ENCODE measurements at regions not wholly inside any gene's neighbourhood (a gene's known extent, or its start where the extent isn't known, plus 50 kb on each side); places are given as distances from the start of the nearest gene placed in this dataset.

DNA sequence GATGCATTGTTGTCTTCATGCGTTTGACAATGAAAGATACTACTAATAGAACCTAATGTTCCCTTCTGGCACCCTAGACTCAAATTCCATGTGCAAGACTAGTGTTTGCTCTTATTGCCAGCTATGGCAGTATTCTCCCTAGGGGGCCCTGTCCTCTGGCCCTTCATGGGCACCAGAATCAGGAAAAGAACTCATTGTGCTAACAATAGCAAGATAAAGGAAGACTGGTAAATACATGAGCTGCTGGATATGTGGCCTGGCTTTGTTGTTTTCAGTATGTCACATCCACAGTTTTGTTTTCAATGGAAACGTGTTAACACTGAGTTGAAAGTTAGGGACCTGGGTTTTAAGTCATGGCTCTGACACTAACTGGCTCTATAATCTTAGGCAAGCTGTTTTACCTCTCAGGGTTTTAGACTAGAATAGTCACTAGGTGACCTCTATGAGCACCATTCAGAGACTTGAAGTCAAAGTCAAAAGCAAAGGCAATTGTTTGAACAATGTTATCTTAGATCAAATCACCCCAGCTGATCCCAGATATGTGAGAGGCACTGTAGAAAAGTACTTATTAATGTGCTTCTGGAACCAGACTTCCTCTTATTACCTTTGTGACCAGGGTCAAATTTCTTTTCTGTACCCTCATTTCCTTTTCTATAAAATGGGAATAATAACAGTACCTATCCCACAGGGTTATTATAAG, 253.7 kb upstream of the DIAPH2 start:
- H2AFZ ChIP-seq (ENCODE audit: low read length), result no peak overlapping the region
- BruUV-seq (replicated peaks), result no TSS peak
- H4K20me1 ChIP-seq (ENCODE audit: insufficient read depth, low read length), result no peaks in the 10 kb centered on the region
- no peak for DNase-seq (ENCODE audit: low spot score)
- no peak overlapping the region for H3K4me3 ChIP-seq (replicated peaks in 1 of 3; ENCODE audit: insufficient read depth in 1 of 3, low read depth in 2 of 3, low read length in 3 of 3)
- ChIA-PET POLR2A (no interaction called here), CTCF (ENCODE audit: low intra/inter-chr PET ratio, low total read pairs) (no interaction called here)
- no peak overlapping the region for H3K4me2 ChIP-seq (ENCODE audit: low read depth, low read length)
- H3K27me3 ChIP-seq (ENCODE audit: control insufficient read depth in 1 of 2, insufficient read depth in 2 of 2, low read length in 2 of 2), result no peaks in the 10 kb centered on the region
- no peak overlapping the region for H3K9ac ChIP-seq (ENCODE audit: insufficient read depth, low read depth, low read length)
- FAIRE-seq, result no peak
- H3K36me3 ChIP-seq (replicated peaks in 1 of 2; ENCODE audit: control insufficient read depth in 1 of 2, insufficient read depth in 2 of 2, low read length in 2 of 2), result no peaks in the 10 kb centered on the region
- in situ Hi-C loops (cut with HindIII; ENCODE audit: extremely low pct_ligation_motif_present, low pct_unique_long_range_greater_than_20kb) (no loop called here), intact Hi-C loops (cut with micrococcal nuclease; ENCODE audit: unreplicated experiment) (no loop called here)
- H3K4me1 ChIP-seq (ENCODE audit: insufficient read depth, low read length), result no peaks in the 10 kb centered on the region
- no peak for ATAC-seq
- no peak for TF ChIP-seq ATF5 (CRISPR knock-in tag; IDR thresholded peaks at IDR 0.05; ENCODE audit: low read depth)
- TF ChIP-seq ZNF329 (CRISPR knock-in tag; IDR thresholded peaks at IDR 0.05; ENCODE audit: low read depth), result no peak
- no peak for TF ChIP-seq IKZF1 (IDR thresholded peaks at IDR 0.05)
- no peak for TF ChIP-seq HES4 (CRISPR knock-in tag; IDR thresholded peaks at IDR 0.05; ENCODE audit: borderline replicate concordance)
- TF ChIP-seq DZIP1 (CRISPR knock-in tag; IDR thresholded peaks at IDR 0.05), result no peak
- no peak for TF ChIP-seq ZBTB2 (CRISPR knock-in tag; IDR thresholded peaks at IDR 0.05; ENCODE audit: low read depth)
- no peak for TF ChIP-seq KLF13 (CRISPR knock-in tag; IDR thresholded peaks at IDR 0.05)
- TF ChIP-seq PHF21A (CRISPR knock-in tag; IDR thresholded peaks at IDR 0.05), result no peak
- TF ChIP-seq, protein P1, sequence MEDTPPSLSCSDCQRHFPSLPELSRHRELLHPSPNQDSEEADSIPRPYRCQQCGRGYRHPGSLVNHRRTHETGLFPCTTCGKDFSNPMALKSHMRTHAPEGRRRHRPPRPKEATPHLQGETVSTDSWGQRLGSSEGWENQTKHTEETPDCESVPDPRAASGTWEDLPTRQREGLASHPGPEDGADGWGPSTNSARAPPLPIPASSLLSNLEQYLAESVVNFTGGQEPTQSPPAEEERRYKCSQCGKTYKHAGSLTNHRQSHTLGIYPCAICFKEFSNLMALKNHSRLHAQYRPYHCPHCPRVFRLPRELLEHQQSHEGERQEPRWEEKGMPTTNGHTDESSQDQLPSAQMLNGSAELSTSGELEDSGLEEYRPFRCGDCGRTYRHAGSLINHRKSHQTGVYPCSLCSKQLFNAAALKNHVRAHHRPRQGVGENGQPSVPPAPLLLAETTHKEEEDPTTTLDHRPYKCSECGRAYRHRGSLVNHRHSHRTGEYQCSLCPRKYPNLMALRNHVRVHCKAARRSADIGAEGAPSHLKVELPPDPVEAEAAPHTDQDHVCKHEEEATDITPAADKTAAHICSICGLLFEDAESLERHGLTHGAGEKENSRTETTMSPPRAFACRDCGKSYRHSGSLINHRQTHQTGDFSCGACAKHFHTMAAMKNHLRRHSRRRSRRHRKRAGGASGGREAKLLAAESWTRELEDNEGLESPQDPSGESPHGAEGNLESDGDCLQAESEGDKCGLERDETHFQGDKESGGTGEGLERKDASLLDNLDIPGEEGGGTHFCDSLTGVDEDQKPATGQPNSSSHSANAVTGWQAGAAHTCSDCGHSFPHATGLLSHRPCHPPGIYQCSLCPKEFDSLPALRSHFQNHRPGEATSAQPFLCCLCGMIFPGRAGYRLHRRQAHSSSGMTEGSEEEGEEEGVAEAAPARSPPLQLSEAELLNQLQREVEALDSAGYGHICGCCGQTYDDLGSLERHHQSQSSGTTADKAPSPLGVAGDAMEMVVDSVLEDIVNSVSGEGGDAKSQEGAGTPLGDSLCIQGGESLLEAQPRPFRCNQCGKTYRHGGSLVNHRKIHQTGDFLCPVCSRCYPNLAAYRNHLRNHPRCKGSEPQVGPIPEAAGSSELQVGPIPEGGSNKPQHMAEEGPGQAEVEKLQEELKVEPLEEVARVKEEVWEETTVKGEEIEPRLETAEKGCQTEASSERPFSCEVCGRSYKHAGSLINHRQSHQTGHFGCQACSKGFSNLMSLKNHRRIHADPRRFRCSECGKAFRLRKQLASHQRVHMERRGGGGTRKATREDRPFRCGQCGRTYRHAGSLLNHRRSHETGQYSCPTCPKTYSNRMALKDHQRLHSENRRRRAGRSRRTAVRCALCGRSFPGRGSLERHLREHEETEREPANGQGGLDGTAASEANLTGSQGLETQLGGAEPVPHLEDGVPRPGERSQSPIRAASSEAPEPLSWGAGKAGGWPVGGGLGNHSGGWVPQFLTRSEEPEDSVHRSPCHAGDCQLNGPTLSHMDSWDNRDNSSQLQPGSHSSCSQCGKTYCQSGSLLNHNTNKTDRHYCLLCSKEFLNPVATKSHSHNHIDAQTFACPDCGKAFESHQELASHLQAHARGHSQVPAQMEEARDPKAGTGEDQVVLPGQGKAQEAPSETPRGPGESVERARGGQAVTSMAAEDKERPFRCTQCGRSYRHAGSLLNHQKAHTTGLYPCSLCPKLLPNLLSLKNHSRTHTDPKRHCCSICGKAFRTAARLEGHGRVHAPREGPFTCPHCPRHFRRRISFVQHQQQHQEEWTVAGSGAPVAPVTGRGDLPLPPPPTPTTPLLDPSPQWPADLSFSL (CRISPR knock-in tag; IDR thresholded peaks at IDR 0.05), result no peak
- TF ChIP-seq RAD51 (IDR thresholded peaks at IDR 0.05; ENCODE audit: borderline replicate concordance), result no peak
- TF ChIP-seq MEF2D (CRISPR knock-in tag; IDR thresholded peaks at IDR 0.05), result no peak
- no peak for TF ChIP-seq BRF2 (CRISPR knock-in tag; IDR thresholded peaks at IDR 0.05)
- H3K79me2 ChIP-seq (ENCODE audit: insufficient read depth, low read length), result no peaks in the 10 kb centered on the region
- H3K9me3 ChIP-seq (ENCODE audit: low read length), result no peaks in the 10 kb centered on the region
- WGBS (ENCODE audit: low lambda C conversion rate), result 81% methylated on average over 1 of the region's 2 CpGs
- H3K27ac ChIP-seq (ENCODE audit: extremely low read length, insufficient read depth, low read length), result no peak overlapping the region
